Ureter (tissue), 1 donor: ENCODE measurements at regions not wholly inside any gene's neighbourhood (a gene's known extent, or its start where the extent isn't known, plus 50 kb on each side); places are given as distances from the start of the nearest gene placed in this dataset.

ENCODE experiments used
- DNase-seq: peaks from one replicate; pipeline ENCODE4 v3.0.0-alpha.2; 2020; ENCODE audit warnings: low spot score
- donor health status: DM: yes; HTN: yes; CAD: no.

- DNase-seq = no peak
Measured at GRCh38 chr3:73955494-73956070, 330.8 kb upstream of the PDZRN3 start.

- DNase-seq = no peak
Measured at GRCh38 chr3:73954506-73954905, 329.8 kb upstream of the PDZRN3 start.

- DNase-seq = no peak
Measured at GRCh38 chr3:73952781-73953180, 328.0 kb upstream of the PDZRN3 start.

GRCh38 chr3:73950865-73951558, 326.3 kb upstream of the PDZRN3 start:
- DNase-seq = no peak

- no peak for DNase-seq
Measured at GRCh38 chr3:73945541-73945940, 320.8 kb upstream of the PDZRN3 start.

- no peak for DNase-seq
Measured at GRCh38 chr3:73939985-73940384, 315.2 kb upstream of the PDZRN3 start.

GRCh38 chr3:73933585-73933984, 308.8 kb upstream of the PDZRN3 start:
- no peak for DNase-seq

GRCh38 chr3:73927203-73927570, 302.4 kb upstream of the PDZRN3 start:
- no peak for DNase-seq

- no peak for DNase-seq
Measured at GRCh38 chr3:73926360-73927202, 301.8 kb upstream of the PDZRN3 start.

- no peak for DNase-seq
Measured at GRCh38 chr3:73925011-73925410, 300.3 kb upstream of the PDZRN3 start.

- no peak for DNase-seq
Measured at GRCh38 chr3:73924048-73924447, 299.3 kb upstream of the PDZRN3 start.

- DNase-seq = no peak
Measured at GRCh38 chr3:73917643-73918042, 292.9 kb upstream of the PDZRN3 start.

GRCh38 chr3:73915886-73916285, 291.1 kb upstream of the PDZRN3 start:
- DNase-seq = no peak

GRCh38 chr3:73908218-73908617, 283.5 kb upstream of the PDZRN3 start:
- DNase-seq = no peak

- DNase-seq = no peak
Measured at GRCh38 chr3:73901686-73902085, 276.9 kb upstream of the PDZRN3 start.

- no peak for DNase-seq
Measured at GRCh38 chr3:73894474-73895213, 269.9 kb upstream of the PDZRN3 start.

GRCh38 chr3:73893089-73893488, 268.3 kb upstream of the PDZRN3 start:
- DNase-seq = no peak

- DNase-seq = no peak
Measured at GRCh38 chr3:73885862-73886261, 261.1 kb upstream of the PDZRN3 start.

GRCh38 chr3:73884361-73884760, 259.6 kb upstream of the PDZRN3 start:
- no peak for DNase-seq

- DNase-seq = no peak
Measured at GRCh38 chr3:73883497-73883896, 258.8 kb upstream of the PDZRN3 start.

GRCh38 chr3:73874606-73875369, 250.0 kb upstream of the PDZRN3 start:
- DNase-seq = no peak

GRCh38 chr3:73874161-73874560, 249.4 kb upstream of the PDZRN3 start:
- no peak for DNase-seq
